Prostate gland (tissue), 2 donors: ENCODE measurements at regions not wholly inside any gene's neighbourhood (a gene's known extent, or its start where the extent isn't known, plus 50 kb on each side); places are given as distances from the start of the nearest gene placed in this dataset.

ENCODE experiments used
- DNase-seq: peaks from one replicate; pipeline ENCODE4 v3.0.0-alpha.2; 2019; ENCODE audit warnings: low spot score
- H3K27ac ChIP-seq, 2 donors: fragments of 200-600 bp; sonication (generic); 2 replicates each; pipeline ENCODE4 v1.5.1; 2017 to 2019
- H3K27me3 ChIP-seq: fragments of 200-600 bp; sonication (generic); replicated peaks from 2 replicates; pipeline ENCODE4 v1.5.1; 2019; ENCODE audit not compliant: insufficient read depth
- H3K36me3 ChIP-seq, 2 donors: fragments of 200-600 bp; sonication (generic); 1 replicate in 1 of 2; 2 replicates in 1 of 2; pipeline versions ENCODE4 v1.5.1 to v1.8.1; 2017 to 2019
- H3K4me1 ChIP-seq: fragments of 200-600 bp; sonication (generic); replicated peaks from 2 replicates; pipeline ENCODE4 v1.5.1; 2019
- H3K4me3 ChIP-seq, 2 donors: fragments of 200-600 bp; sonication (generic); 2 replicates each; pipeline ENCODE4 v1.5.1; 2017 to 2019
- H3K9me3 ChIP-seq: fragments of 200-600 bp; sonication (generic); 2 replicates; pipeline ENCODE4 v1.5.1; 2017
- CTCF ChIP-seq, 4 experiments: fragments of 200-600 bp in 2 of 4; fragments of 450-650 bp in 2 of 4; sonication (generic) in 2 of 4; IDR thresholded peaks; 1 replicate in 3 of 4; 2 replicates in 1 of 4; pipeline ENCODE4 v1.5.1; 2016 to 2019; ENCODE audit warnings: antibody characterized with exemption in 4 of 4, mild to moderate bottlenecking in 2 of 4, moderate library complexity in 2 of 4
- POLR2A ChIP-seq: fragments of 450-650 bp; IDR thresholded peaks from one replicate; pipeline ENCODE4 v1.6.1; 2016; ENCODE audit warnings: antibody characterized with exemption, mild to moderate bottlenecking
- POLR2AphosphoS5 ChIP-seq: sonication (generic); formaldehyde crosslinking; IDR thresholded peaks from one replicate; pipeline ENCODE4 v1.6.1; 2017; ENCODE audit warnings: antibody characterized with exemption
- WGBS: methylation state at CpG from one replicate; pipeline ENCODE4 v1.1.5; 2018; 5-methylcytosine and 5-hydroxymethylcytosine counted together
- intact Hi-C: fragments of 100-400 bp; cut with DNase I; formaldehyde crosslinking; loops from one replicate; pipeline ENCODE4 v1.14.2; 2022

GRCh38 chr10:7082967-7083366, 327.9 kb downstream of the SFMBT2 start:
- H3K27ac ChIP-seq, result no peak overlapping the region
- intact Hi-C loops, result no loop called here
- 65% methylated on average over 4 of the region's 4 CpGs for WGBS
- H3K27me3 ChIP-seq, result no peaks in the 10 kb centered on the region
- H3K9me3 ChIP-seq, result no peaks in the 10 kb centered on the region
- no peak for DNase-seq
- TF ChIP-seq POLR2AphosphoS5 (no peak), CTCF (IDR thresholded peaks at IDR 0.05) (no peak), POLR2A (no peak)
- no peak overlapping the region for H3K4me3 ChIP-seq
- H3K36me3 ChIP-seq, result no peaks in the 10 kb centered on the region
- H3K4me1 ChIP-seq, result no peaks in the 10 kb centered on the region

GRCh38 chr10:7077880-7078279, 333.0 kb downstream of the SFMBT2 start:
- WGBS, result 87% methylated on average over 5 of the region's 5 CpGs
- Histone ChIP-seq H3K27me3 (no peaks in the 10 kb centered on the region), H3K27ac (no peak overlapping the region), H3K9me3 (no peaks in the 10 kb centered on the region), H3K4me3 (no peak overlapping the region), H3K4me1 (no peaks in the 10 kb centered on the region), H3K36me3 (no peaks in the 10 kb centered on the region)
- no peak for TF ChIP-seq POLR2A
- no peak for TF ChIP-seq CTCF (IDR thresholded peaks at IDR 0.05)
- no peak for TF ChIP-seq POLR2AphosphoS5
- intact Hi-C loops, result no loop called here
- no peak for DNase-seq

GRCh38 chr10:7075851-7076250, 335.0 kb downstream of the SFMBT2 start:
- H3K27me3 ChIP-seq, result no peaks in the 10 kb centered on the region
- H3K9me3 ChIP-seq, result no peaks in the 10 kb centered on the region
- H3K36me3 ChIP-seq, result no peaks in the 10 kb centered on the region
- no peak for DNase-seq
- H3K4me1 ChIP-seq, result no peaks in the 10 kb centered on the region
- intact Hi-C loops, result no loop called here
- TF ChIP-seq CTCF (IDR thresholded peaks at IDR 0.05) (no peak), POLR2AphosphoS5 (no peak), POLR2A (no peak)
- WGBS, result 71% methylated on average over 7 of the region's 7 CpGs
- no peak overlapping the region for H3K4me3 ChIP-seq
- no peak overlapping the region for H3K27ac ChIP-seq

GRCh38 chr10:7075110-7075509, 335.7 kb downstream of the SFMBT2 start:
- no peaks in the 10 kb centered on the region for H3K9me3 ChIP-seq
- no peaks in the 10 kb centered on the region for H3K36me3 ChIP-seq
- no peaks in the 10 kb centered on the region for H3K4me1 ChIP-seq
- H3K27me3 ChIP-seq, result no peaks in the 10 kb centered on the region
- no peak for TF ChIP-seq POLR2A
- TF ChIP-seq CTCF (IDR thresholded peaks at IDR 0.05), result no peak
- no peak for TF ChIP-seq POLR2AphosphoS5
- H3K4me3 ChIP-seq, result no peak overlapping the region
- no peak overlapping the region for H3K27ac ChIP-seq
- DNase-seq, result no peak
- intact Hi-C loops, result no loop called here
- 23% methylated on average over 5 of the region's 5 CpGs for WGBS

- 79% methylated on average over 2 of the region's 2 CpGs for WGBS
- Histone ChIP-seq H3K36me3 (no peaks in the 10 kb centered on the region), H3K4me1 (no peaks in the 10 kb centered on the region), H3K27ac (no peak overlapping the region), H3K27me3 (no peaks in the 10 kb centered on the region), H3K4me3 (no peak overlapping the region), H3K9me3 (no peaks in the 10 kb centered on the region)
- intact Hi-C loops, result no loop called here
- TF ChIP-seq POLR2A (no peak), POLR2AphosphoS5 (no peak), CTCF (IDR thresholded peaks at IDR 0.05) (no peak)
- no peak for DNase-seq
Measured at GRCh38 chr10:7071421-7071820, 339.4 kb downstream of the SFMBT2 start.
